Small intestine (tissue), 7 donors: ENCODE measurements at regions not wholly inside any gene's neighbourhood (a gene's known extent, or its start where the extent isn't known, plus 50 kb on each side); places are given as distances from the start of the nearest gene placed in this dataset.

Experiments used
- DNase-seq, 2 donors: peaks; one replicate each; pipeline versions ENCODE4 v3.0.0 to v3.0.0-alpha.2; 2013
- FAIRE-seq: peaks from 2 replicates; lab custom pipeline; 2012; peaks lifted over from hg19 to GRCh38; lab: Jason Lieb, UNC
- H3K27ac ChIP-seq, 3 donors: one replicate each; pipeline ENCODE4 v1.5.1; 2013; ENCODE audit warnings: low read length in 2 of 3, mild to moderate bottlenecking in 2 of 3, control low read depth in 1 of 3, inconsistent platforms in 1 of 3, low read depth in 1 of 3, moderate library complexity in 1 of 3
- H3K27me3 ChIP-seq, 3 donors: one replicate each; pipeline ENCODE4 v1.6.1; 2013; ENCODE audit warnings: low read length in 3 of 3, inconsistent platforms in 1 of 3; ENCODE audit not compliant: control insufficient read depth in 3 of 3, insufficient read depth in 3 of 3
- H3K36me3 ChIP-seq, 3 donors: one replicate each; pipeline ENCODE4 v1.6.1; 2013; ENCODE audit warnings: low read length in 3 of 3, inconsistent platforms in 1 of 3, low read depth in 1 of 3, mild to moderate bottlenecking in 1 of 3, moderate library complexity in 1 of 3; ENCODE audit not compliant: control insufficient read depth in 3 of 3, insufficient read depth in 2 of 3
- H3K4me1 ChIP-seq, 3 donors: one replicate each; pipeline ENCODE4 v1.6.1; 2013; ENCODE audit warnings: low read length in 2 of 3, inconsistent platforms in 1 of 3, low read depth in 1 of 3, mild to moderate bottlenecking in 1 of 3, moderate library complexity in 1 of 3; ENCODE audit not compliant: control insufficient read depth in 3 of 3, insufficient read depth in 2 of 3
- H3K4me3 ChIP-seq, 3 donors: one replicate each; pipeline ENCODE4 v1.5.1; 2013; ENCODE audit warnings: low read length in 3 of 3, control low read depth in 1 of 3, inconsistent platforms in 1 of 3, low read depth in 1 of 3, mild to moderate bottlenecking in 1 of 3, moderate library complexity in 1 of 3
- H3K9me3 ChIP-seq, 2 donors: one replicate each; pipeline ENCODE4 v1.6.1; 2013; ENCODE audit warnings: low read depth in 1 of 2, low read length in 1 of 2; ENCODE audit not compliant: control insufficient read depth in 2 of 2, insufficient read depth in 1 of 2
- WGBS, 3 donors: extraction: QIAGEN DNeasy Blood & Tissue Kit; methylation state at CpG; one replicate each; pipeline ENCODE4 v1.1.7; 2013; 5-methylcytosine and 5-hydroxymethylcytosine counted together
- donor health status: healthy with polysubstance abuse.
- donor health status: control.
- donor health status: control.
- donor health status: Bipolar disorder and iron deficiency.
- donor health status: healthy.

DNA sequence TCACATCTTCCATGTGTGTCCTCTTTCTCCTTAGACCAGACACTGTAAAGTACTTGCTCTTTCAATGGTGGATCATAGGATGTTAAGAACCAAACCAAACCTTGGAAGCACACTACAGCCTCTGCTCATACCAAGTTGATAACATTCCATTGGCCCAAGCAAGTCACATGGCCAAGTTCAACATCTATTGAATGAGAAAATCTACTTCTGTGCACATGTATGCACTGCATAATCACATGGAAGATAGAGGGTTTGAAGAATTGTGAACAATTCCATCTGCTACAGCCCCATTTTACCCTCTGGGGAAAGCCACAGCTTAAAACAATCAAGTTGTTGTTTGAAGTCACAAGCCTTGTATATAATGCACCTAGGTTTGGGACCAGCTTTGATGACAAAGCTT is 68.2 kb downstream of the MFAP3 start:
- Histone ChIP-seq H3K4me3 (no peak overlapping the region), H3K27ac (no peak overlapping the region), H3K9me3 (no peaks in the 10 kb centered on the region), H3K36me3 (no peaks in the 10 kb centered on the region), H3K4me1 (no peaks in the 10 kb centered on the region), H3K27me3 (no peaks in the 10 kb centered on the region)
- FAIRE-seq (no peak), DNase-seq (no peak)

DNA sequence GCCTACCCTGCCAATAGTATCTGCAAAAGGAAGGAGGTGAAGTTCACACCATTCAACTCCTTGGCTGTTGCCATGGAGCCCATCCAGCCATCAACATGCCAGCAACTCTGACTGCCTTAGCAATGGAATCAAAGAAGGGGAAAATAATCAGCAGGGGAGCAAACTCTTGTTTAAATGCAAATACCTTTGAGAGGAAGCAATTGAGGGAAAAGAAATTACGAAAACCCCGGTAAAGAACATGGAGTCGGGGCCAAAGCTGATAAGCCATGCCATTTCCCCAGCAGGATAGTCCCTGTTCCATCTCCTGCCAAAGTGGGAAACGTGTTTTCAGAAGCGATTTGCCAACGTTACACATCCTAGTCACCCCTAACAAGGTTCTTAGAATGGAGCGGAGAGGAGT is 69.0 kb downstream of the MFAP3 start:
- no peak for FAIRE-seq

DNA sequence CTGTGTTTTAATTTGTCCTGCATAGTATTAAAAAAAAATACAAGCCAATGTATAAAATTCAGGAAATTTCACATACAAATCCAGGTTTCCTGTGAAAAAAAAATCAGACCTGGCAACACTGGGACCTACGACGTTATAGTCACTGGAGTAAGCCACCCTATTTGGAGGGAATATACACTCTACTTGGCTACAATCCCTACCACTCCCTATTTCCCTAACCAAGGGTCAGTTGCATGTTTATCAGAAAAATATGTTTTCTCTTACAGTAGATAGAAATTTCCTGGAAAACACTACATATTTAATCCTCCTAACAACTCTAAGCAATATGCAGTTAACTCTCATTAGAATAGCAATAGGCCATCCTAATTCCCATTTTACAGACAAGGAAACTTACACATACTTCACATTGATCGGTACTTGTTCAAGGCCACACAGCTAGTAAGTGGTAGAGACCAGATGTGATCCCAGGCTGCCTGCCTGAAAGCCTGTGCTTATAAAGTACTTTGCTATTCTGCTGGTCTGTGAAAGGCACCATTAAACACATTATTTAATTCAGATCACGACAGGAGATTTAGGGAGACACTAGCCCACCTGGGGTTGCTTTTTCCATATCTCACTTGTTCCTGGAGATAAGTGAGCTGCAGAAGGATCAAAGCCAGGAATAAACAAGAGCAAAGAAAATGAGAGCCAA is 70.8 kb downstream of the MFAP3 start:
- Histone ChIP-seq H3K4me3 (no peak overlapping the region), H3K9me3 (no peaks in the 10 kb centered on the region), H3K27me3 (no peaks in the 10 kb centered on the region), H3K27ac (no peak overlapping the region), H3K36me3 (no peaks in the 10 kb centered on the region), H3K4me1 (no peaks in the 10 kb centered on the region)
- DNase-seq (no peak), FAIRE-seq (no peak)
- WGBS, 3 donors = 48 to 53% (median 48%) methylated on average over 4 of the region's 4 CpGs

More for the DNA sequence above, 69.0 kb downstream of the MFAP3 start:
- 55 to 69% (median 56%) methylated on average over 7 of the region's 7 CpGs for whole genome bisulfite sequencing, 3 donors
- Histone ChIP-seq H3K27ac (no peak overlapping the region), H3K36me3 (no peaks in the 10 kb centered on the region), H3K4me3 (no peak overlapping the region), H3K27me3 (no peaks in the 10 kb centered on the region), H3K4me1 (no peaks in the 10 kb centered on the region), H3K9me3 (no peaks in the 10 kb centered on the region)
- DNase-seq = no peak

DNA sequence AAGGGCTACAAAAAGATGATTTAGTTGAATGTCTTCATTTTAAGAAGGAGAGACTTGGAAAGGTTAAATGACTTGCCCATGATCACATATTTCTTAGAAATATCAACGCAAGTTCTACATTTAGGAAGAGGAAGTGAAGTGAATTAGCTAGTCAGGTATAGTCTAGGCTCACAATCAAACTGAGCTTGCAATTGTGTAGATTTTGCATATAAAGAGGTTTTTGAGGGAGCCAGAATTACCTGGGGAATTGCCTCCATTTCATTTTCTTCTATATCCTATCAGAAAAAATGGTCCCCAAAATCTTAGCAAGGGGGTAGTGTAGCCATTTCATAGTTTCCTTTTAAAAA is 71.3 kb downstream of the MFAP3 start:
- FAIRE-seq = no peak
- Histone ChIP-seq H3K4me3 (no peak overlapping the region), H3K36me3 (no peaks in the 10 kb centered on the region), H3K27me3 (no peaks in the 10 kb centered on the region), H3K27ac (no peak overlapping the region), H3K4me1 (no peaks in the 10 kb centered on the region), H3K9me3 (no peaks in the 10 kb centered on the region)
- WGBS, 3 donors = 76 to 96% (median 92%) methylated on average over 1 of the region's 1 CpG
- no peak for DNase-seq

- no peak for DNase-seq
- H3K27me3 ChIP-seq = no peaks in the 10 kb centered on the region
- H3K4me1 ChIP-seq = no peaks in the 10 kb centered on the region
- H3K27ac ChIP-seq = no peak overlapping the region
- H3K36me3 ChIP-seq = no peaks in the 10 kb centered on the region
- no peaks in the 10 kb centered on the region for H3K9me3 ChIP-seq
- WGBS, 3 donors = 60 to 78% (median 76%) methylated on average over 3 of the region's 3 CpGs
- no peak for FAIRE-seq
- H3K4me3 ChIP-seq = no peak overlapping the region
Measured at GRCh38 chr5:154110716-154111115, 71.9 kb downstream of the MFAP3 start.

DNA sequence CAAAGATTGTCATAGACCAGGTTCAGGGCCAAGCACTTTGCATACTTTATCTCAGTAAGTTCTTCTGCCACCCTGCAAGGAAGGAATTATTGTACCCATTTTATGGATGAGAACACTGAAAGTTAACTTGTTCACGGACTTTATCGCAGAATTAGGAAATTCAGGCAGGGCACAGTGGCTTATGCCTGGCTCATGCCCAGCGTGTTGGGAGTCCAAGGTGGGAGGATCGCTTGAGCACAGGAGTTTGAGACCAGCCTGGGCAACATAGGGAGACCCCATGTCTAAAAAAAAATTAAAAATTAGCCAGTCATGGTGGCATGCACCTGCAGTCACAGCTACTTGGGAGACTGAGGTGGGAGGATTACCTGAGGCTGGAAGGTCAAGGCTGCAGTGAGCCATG is 72.4 kb downstream of the MFAP3 start:
- FAIRE-seq = no peak
- H3K4me3 ChIP-seq = no peak overlapping the region
- H3K9me3 ChIP-seq = no peaks in the 10 kb centered on the region
- WGBS, 3 donors = 90 to 95% (median 92%) methylated on average over 4 of the region's 4 CpGs
- H3K27me3 ChIP-seq = no peaks in the 10 kb centered on the region
- H3K27ac ChIP-seq = no peak overlapping the region
- no peak for DNase-seq
- H3K4me1 ChIP-seq = no peaks in the 10 kb centered on the region
- H3K36me3 ChIP-seq = no peaks in the 10 kb centered on the region

DNA sequence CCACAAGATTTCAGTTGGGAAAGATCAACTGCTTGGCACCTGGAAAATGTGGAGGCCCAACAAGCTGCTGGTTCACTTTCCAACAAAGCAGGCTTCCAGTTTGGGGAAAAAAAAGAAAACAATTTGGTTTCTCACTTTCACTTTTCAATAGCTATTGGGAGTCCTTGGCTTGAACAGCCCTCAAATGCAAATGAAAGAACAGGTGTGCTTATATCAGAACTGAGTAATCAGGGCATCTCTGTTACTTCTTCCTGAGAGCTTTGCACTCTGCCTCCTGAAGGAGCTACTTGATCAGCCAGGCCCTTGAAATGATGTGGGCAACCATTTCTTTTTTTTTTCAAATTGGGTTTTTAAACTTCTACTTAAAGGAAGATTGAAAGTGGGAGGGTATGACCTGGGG is 73.5 kb downstream of the MFAP3 start:
- no peak overlapping the region for H3K4me3 ChIP-seq
- no peaks in the 10 kb centered on the region for H3K4me1 ChIP-seq
- H3K27ac ChIP-seq = no peak overlapping the region

GRCh38 chr5:154115291-154115690 is 75.2 kb upstream of the GALNT10 start:
- H3K9me3 ChIP-seq = no peaks in the 10 kb centered on the region
- WGBS, 3 donors = 81 to 91% (median 86%) methylated on average over 4 of the region's 4 CpGs
- H3K36me3 ChIP-seq = no peaks in the 10 kb centered on the region
- no peak overlapping the region for H3K27ac ChIP-seq
- no peak overlapping the region for H3K4me3 ChIP-seq
- FAIRE-seq (no peak), DNase-seq (no peak)
- H3K4me1 ChIP-seq = no peaks in the 10 kb centered on the region
- no peaks in the 10 kb centered on the region for H3K27me3 ChIP-seq

More for the DNA sequence above, 73.5 kb downstream of the MFAP3 start:
- H3K9me3 ChIP-seq = no peaks in the 10 kb centered on the region
- no peaks in the 10 kb centered on the region for H3K27me3 ChIP-seq
- no peaks in the 10 kb centered on the region for H3K36me3 ChIP-seq
- DNase-seq = no peak
- no peak for FAIRE-seq

DNA sequence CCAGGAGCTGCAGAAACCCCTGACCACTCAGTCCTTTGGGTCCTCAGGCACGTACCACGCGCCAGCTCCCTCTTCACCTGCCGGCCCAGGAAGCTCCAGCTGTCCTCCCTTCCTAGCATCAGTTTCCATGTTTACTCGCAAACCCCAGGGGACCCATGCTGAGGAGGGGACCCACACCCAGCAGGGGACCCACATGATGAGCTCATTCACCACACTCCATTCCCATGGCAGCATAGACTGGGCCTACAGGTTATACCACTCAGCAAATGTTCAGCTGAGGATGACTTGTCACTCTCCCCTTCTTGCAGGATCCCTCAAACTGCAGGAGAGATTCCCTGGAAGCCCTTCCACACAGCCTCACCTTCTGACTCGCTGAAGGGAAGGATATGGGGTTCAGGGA is 73.5 kb upstream of the GALNT10 start:
- no peak overlapping the region for H3K27ac ChIP-seq
- no peak overlapping the region for H3K4me3 ChIP-seq
- no peaks in the 10 kb centered on the region for H3K36me3 ChIP-seq
- 88 to 93% (median 91%) methylated on average over 6 of the region's 6 CpGs for WGBS, 3 donors
- no peaks in the 10 kb centered on the region for H3K9me3 ChIP-seq
- FAIRE-seq (no peak), DNase-seq (no peak)
- no peaks in the 10 kb centered on the region for H3K27me3 ChIP-seq
- no peaks in the 10 kb centered on the region for H3K4me1 ChIP-seq
